ENCODE measurements at regions not wholly inside any gene's neighbourhood (a gene's known extent, or its start where the extent isn't known, plus 50 kb on each side); places are given as distances from the start of the nearest gene placed in this dataset.

GRCh38 chr1:200302192-200302920, 107.5 kb downstream of the ZNF281 start:
- TF ChIP-seq EZH2 (IDR thresholded peaks at IDR 0.05; ENCODE audit: insufficient read depth, low read length) (no peak), CTCF (IDR thresholded peaks at IDR 0.05; ENCODE audit: insufficient read depth, low read depth, low read length) (no peak)

Measured in astrocyte (in vitro differentiated cells and primary cell).